ENCODE measurements at regions not wholly inside any gene's neighbourhood (a gene's known extent, or its start where the extent isn't known, plus 50 kb on each side); places are given as distances from the start of the nearest gene placed in this dataset.

DNA sequence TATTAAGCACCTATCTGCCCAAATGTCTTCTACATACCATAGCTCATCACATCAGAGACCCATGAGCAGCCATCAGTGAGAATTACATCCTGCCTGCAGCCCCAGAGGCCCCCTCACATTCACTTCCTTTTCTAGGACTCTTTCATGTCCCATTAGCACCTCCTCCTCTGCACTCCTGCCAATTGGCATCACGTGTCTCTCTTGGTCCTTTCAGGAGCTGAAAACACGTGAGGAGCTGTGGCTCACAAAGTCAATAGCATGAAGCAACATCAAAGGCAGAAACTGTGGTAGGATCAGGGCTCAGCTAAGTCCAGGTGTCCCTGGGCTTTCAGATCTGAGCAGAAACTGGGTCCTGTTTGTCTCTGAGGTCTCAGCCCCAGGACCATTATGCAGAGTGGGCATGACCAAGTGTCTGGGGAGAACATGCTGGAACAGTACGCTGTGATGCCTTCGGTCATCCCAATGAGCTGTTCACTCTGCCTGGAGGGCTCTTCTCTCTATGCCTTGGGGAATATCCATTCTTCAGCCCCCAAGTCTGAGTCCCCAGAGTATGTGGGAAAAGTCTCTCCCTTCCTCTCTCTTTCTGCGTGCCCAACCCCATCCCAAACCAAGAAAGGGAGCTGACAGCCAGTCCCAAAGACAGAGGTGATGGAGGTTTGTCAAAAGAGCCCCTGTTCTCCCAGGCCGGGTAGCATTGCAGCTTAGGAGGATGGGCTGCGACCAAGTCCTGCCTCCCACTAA, 457.0 kb upstream of the CDH5 start:
- TF ChIP-seq, protein P1, sequence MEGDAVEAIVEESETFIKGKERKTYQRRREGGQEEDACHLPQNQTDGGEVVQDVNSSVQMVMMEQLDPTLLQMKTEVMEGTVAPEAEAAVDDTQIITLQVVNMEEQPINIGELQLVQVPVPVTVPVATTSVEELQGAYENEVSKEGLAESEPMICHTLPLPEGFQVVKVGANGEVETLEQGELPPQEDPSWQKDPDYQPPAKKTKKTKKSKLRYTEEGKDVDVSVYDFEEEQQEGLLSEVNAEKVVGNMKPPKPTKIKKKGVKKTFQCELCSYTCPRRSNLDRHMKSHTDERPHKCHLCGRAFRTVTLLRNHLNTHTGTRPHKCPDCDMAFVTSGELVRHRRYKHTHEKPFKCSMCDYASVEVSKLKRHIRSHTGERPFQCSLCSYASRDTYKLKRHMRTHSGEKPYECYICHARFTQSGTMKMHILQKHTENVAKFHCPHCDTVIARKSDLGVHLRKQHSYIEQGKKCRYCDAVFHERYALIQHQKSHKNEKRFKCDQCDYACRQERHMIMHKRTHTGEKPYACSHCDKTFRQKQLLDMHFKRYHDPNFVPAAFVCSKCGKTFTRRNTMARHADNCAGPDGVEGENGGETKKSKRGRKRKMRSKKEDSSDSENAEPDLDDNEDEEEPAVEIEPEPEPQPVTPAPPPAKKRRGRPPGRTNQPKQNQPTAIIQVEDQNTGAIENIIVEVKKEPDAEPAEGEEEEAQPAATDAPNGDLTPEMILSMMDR (conservative IDR thresholded peaks at IDR 0.05 in 1 of 2, IDR thresholded peaks at IDR 0.05 in 1 of 2; ENCODE audit: low read depth in 1 of 2, low read length in 2 of 2), result no peak
- no peak for TF ChIP-seq EZH2 (IDR thresholded peaks at IDR 0.05; ENCODE audit: low read length, missing control alignments)
